ENCODE measurements at regions not wholly inside any gene's neighbourhood (a gene's known extent, or its start where the extent isn't known, plus 50 kb on each side); places are given as distances from the start of the nearest gene placed in this dataset.

DNA sequence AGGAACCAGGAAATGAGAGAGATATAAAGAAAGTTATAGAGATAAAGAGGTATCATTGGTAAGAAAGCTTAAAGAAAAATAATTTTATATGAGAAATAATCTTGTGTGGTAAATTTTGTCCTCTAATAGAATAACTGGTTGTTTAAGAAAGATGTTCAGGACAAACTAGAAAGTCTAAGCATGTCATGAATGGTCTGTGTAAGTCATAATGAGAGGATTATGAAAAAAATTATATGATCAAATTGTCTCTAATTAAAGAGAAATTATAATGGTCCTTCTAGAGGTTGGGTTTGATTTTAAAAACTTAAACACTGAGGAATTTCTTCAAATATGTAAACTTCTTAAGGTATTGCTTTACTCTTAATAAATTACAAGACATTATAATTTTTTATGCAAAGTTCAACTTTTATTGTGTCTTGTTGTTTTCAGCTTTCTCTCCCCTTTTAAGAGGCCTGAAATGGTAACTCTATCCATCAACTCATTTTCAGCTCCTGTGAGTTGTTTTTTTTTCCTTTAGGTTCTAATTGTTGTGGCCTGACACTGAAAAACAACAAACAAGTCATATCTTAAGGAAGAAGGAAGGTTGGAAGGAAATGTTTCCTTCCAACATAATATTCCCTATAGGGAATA, 88.2 kb upstream of the CNOT2 start:
- no peaks in the 10 kb centered on the region for H3K36me3 ChIP-seq
- intact Hi-C loops (cut with DNase I; ENCODE audit: low total_unique reads), result no loop called here
- no peak for TF ChIP-seq POLR2A (IDR thresholded peaks at IDR 0.05)
- H3K27ac ChIP-seq, result no peak overlapping the region
- no peaks in the 10 kb centered on the region for H3K27me3 ChIP-seq (replicated peaks in 1 of 7)
- H3K4me1 ChIP-seq, result no peaks in the 10 kb centered on the region
- peaks cover 0 to 80% (median 64%) of the 10 kb centered on the region in 8 donors for H3K9me3 ChIP-seq
- DNase-seq, result no peak
- no peak overlapping the region for H3K4me3 ChIP-seq

DNA sequence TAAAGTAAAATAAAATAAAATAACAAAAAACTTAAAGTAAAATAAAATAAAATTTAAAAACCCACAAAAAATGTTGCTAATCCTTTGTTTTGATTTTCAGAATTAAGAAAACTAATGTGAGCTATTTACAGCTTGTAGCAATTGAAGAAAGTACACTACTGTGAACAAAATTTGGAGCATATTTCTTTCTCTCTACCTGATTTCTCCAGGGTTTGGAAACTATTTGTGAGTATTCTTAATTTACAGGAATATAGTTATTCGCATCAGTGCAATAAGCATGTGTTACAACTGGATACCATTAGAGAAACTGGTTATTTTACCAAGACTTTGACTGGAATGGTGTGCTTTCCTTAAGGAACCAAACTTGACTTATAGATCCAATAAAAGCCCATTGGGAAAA, 86.1 kb upstream of the CNOT2 start:
- TF ChIP-seq POLR2AphosphoS5 (IDR thresholded peaks at IDR 0.05), result no peak
- TF ChIP-seq, protein P1, sequence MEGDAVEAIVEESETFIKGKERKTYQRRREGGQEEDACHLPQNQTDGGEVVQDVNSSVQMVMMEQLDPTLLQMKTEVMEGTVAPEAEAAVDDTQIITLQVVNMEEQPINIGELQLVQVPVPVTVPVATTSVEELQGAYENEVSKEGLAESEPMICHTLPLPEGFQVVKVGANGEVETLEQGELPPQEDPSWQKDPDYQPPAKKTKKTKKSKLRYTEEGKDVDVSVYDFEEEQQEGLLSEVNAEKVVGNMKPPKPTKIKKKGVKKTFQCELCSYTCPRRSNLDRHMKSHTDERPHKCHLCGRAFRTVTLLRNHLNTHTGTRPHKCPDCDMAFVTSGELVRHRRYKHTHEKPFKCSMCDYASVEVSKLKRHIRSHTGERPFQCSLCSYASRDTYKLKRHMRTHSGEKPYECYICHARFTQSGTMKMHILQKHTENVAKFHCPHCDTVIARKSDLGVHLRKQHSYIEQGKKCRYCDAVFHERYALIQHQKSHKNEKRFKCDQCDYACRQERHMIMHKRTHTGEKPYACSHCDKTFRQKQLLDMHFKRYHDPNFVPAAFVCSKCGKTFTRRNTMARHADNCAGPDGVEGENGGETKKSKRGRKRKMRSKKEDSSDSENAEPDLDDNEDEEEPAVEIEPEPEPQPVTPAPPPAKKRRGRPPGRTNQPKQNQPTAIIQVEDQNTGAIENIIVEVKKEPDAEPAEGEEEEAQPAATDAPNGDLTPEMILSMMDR (IDR thresholded peaks at IDR 0.05 in 8 of 11, conservative IDR thresholded peaks at IDR 0.05 in 3 of 11), result no peak
- TF ChIP-seq POLR2A (IDR thresholded peaks at IDR 0.05), result no peak
- H3K4me1 ChIP-seq, result no peaks in the 10 kb centered on the region
- DNase-seq, result no peak
- peaks cover 0 to 89% (median 66%) of the 10 kb centered on the region in 8 donors for H3K9me3 ChIP-seq
- H3K4me3 ChIP-seq, result no peak overlapping the region
- no peaks in the 10 kb centered on the region for H3K36me3 ChIP-seq
- WGBS, 5 donors, result 79 to 95% (median 92%) methylated on average over 1 of the region's 1 CpG
- H3K27me3 ChIP-seq (replicated peaks in 1 of 7), result no peaks in the 10 kb centered on the region
- intact Hi-C loops (cut with DNase I; ENCODE audit: low total_unique reads), result no loop called here
- no peak overlapping the region for H3K27ac ChIP-seq

DNA sequence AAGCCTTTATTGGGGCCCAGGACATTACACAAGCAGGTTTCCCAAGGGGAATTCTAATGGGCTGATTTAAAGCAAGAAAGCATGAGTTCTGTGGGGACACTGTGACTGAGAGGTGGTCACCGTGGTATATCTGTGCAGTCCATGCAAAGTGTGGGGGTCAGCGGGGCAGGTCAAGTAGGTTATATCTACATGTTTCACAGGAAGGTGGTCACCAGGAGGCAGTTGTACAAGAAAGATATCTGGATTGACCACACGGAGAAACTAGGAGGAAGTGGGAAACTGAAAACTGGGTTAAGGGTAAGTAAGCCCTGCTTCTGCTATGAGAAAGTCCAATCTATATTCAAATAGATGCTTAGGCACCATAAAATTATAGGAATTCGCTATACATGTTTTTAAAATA, 77.8 kb upstream of the CNOT2 start:
- Histone ChIP-seq H3K4me3 (no peak overlapping the region), H3K36me3 (no peaks in the 10 kb centered on the region), H3K4me1 (no peaks in the 10 kb centered on the region)

GRCh38 chr12:70176290-70176689, 66.9 kb upstream of the CNOT2 start:
- H3K27ac ChIP-seq, result no peak overlapping the region
- H3K9me3 ChIP-seq, result peaks cover 0 to 4% (median 0%) of the 10 kb centered on the region in 8 donors
- no peaks in the 10 kb centered on the region for H3K4me1 ChIP-seq
- H3K27me3 ChIP-seq (replicated peaks in 1 of 7), result no peaks in the 10 kb centered on the region
- intact Hi-C loops (cut with DNase I; ENCODE audit: low total_unique reads), result no loop called here
- TF ChIP-seq POLR2A (IDR thresholded peaks at IDR 0.05) (no peak), POLR2AphosphoS5 (IDR thresholded peaks at IDR 0.05) (no peak)
- TF ChIP-seq, protein P1 (IDR thresholded peaks at IDR 0.05 in 8 of 11, conservative IDR thresholded peaks at IDR 0.05 in 3 of 11), result no peak
- H3K36me3 ChIP-seq, result no peaks in the 10 kb centered on the region
- H3K4me3 ChIP-seq, result no peak overlapping the region
- no peak for DNase-seq

More for the DNA sequence above, 77.8 kb upstream of the CNOT2 start:
- TF ChIP-seq, protein P1 (IDR thresholded peaks at IDR 0.05 in 8 of 11, conservative IDR thresholded peaks at IDR 0.05 in 3 of 11), result no peak
- TF ChIP-seq POLR2A (IDR thresholded peaks at IDR 0.05) (no peak), POLR2AphosphoS5 (IDR thresholded peaks at IDR 0.05) (no peak)
- intact Hi-C loops (cut with DNase I; ENCODE audit: low total_unique reads), result no loop called here
- no peaks in the 10 kb centered on the region for H3K27me3 ChIP-seq (replicated peaks in 1 of 7)
- no peak for DNase-seq
- 67 to 81% (median 72%) methylated on average over 4 of the region's 4 CpGs for WGBS, 5 donors
- no peak overlapping the region for H3K27ac ChIP-seq
- H3K9me3 ChIP-seq, result peaks cover 0 to 9% (median 0%) of the 10 kb centered on the region in 8 donors

DNA sequence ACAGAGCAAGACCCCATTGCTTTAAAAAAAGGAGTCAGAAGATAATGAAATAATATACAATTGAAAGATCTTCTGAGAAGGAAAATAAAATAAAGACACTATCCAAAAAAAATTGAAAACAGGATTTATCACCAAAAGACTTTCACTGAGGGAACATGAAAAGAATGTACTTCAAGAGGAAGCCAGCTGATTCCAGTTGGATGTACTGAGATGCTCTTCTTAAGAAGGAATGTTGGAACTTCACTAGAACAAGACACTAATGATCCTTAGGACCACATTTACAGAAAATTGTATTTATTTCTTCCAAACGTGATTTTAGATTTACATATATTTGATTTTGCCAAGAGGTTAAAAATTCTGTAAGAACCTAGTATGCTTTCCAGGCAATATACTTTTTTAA, 65.6 kb upstream of the CNOT2 start:
- Histone ChIP-seq H3K4me3 (no peak overlapping the region), H3K27ac (no peak overlapping the region), H3K36me3 (no peaks in the 10 kb centered on the region), H3K4me1 (no peaks in the 10 kb centered on the region), H3K9me3 (peaks cover 0 to 5% (median 2%) of the 10 kb centered on the region in 8 donors), H3K27me3 (replicated peaks in 1 of 7) (no peaks in the 10 kb centered on the region)
- WGBS, 5 donors, result 65 to 84% (median 72%) methylated on average over 1 of the region's 1 CpG
- TF ChIP-seq POLR2A (IDR thresholded peaks at IDR 0.05), result no peak
- TF ChIP-seq, protein P1 (IDR thresholded peaks at IDR 0.05 in 8 of 11, conservative IDR thresholded peaks at IDR 0.05 in 3 of 11), result no peak
- TF ChIP-seq POLR2AphosphoS5 (IDR thresholded peaks at IDR 0.05), result no peak
- no peak for DNase-seq
- intact Hi-C loops (cut with DNase I; ENCODE audit: low total_unique reads), result no loop called here

Data from spleen (tissue), 11 donors.